T-cell (primary cell): ENCODE measurements at regions not wholly inside any gene's neighbourhood (a gene's known extent, or its start where the extent isn't known, plus 50 kb on each side); places are given as distances from the start of the nearest gene placed in this dataset.
"Not testable (repeated sequence)": the region's sequence is repeated elsewhere in the genome, so short reads cannot be mapped to it uniquely, and the experiment has no call there.

ENCODE experiments used
- ATAC-seq, 4 experiments: fragments of 200-7000 bp in 3 of 4; fragments of 150-1000 bp in 1 of 4; cut with Tn5 transposase; replicated peaks in 1 of 4; 1 replicate in 3 of 4; 2 replicates in 1 of 4; pipeline ENCODE4 v1.10.0; 2021; ENCODE audit warnings: moderate library complexity in 3 of 4, mild to moderate bottlenecking in 2 of 4, moderate number of reproducible peaks in 1 of 4
- CTCF ChIA-PET, 2 donors: fragments of 300-600 bp; sonication (Branson Sonifier 250); formaldehyde crosslinking; loops; one replicate each; lab custom pipeline; 2022; ENCODE audit warnings: antibody characterized with exemption in 2 of 2; lab: Charles Lee
- POLR2A ChIA-PET, 2 donors: fragments of 300-600 bp; sonication (Branson Sonifier 250); formaldehyde crosslinking; loops; one replicate each; lab custom pipeline; 2022; ENCODE audit warnings: antibody characterized with exemption in 2 of 2; lab: Charles Lee
- DNase-seq, 35 experiments: peaks; one replicate each; pipeline versions ENCODE4 v3.0.0 to v3.0.0-alpha.2; 2013 to 2023
- H3K27ac ChIP-seq: one replicate; pipeline ENCODE4 v1.5.1; 2013; ENCODE audit warnings: low read length
- H3K27me3 ChIP-seq, 2 experiments: replicated peaks in 1 of 2; 1 replicate in 1 of 2; 2 replicates in 1 of 2; pipeline versions ENCODE4 v1.6.1 to v1.7.0; 2013; ENCODE audit warnings: low read length in 1 of 2, mixed read lengths in 1 of 2; ENCODE audit not compliant: control insufficient read depth in 2 of 2, insufficient read depth in 2 of 2; ENCODE audit errors: extremely low read depth in 1 of 2
- H3K36me3 ChIP-seq, 2 donors: 1 replicate in 1 of 2; 2 replicates in 1 of 2; pipeline versions ENCODE4 v1.6.1 to v1.7.0; 2013; ENCODE audit warnings: low read length in 1 of 2; ENCODE audit not compliant: control insufficient read depth in 2 of 2, insufficient read depth in 1 of 2; ENCODE audit errors: extremely low read depth in 1 of 2
- H3K4me1 ChIP-seq, 2 experiments: 1 replicate in 1 of 2; 2 replicates in 1 of 2; pipeline versions ENCODE4 v1.6.1 to v1.7.0; 2013; ENCODE audit warnings: low read length in 2 of 2, mixed read lengths in 1 of 2; ENCODE audit not compliant: insufficient read depth in 2 of 2, control insufficient read depth in 1 of 2; ENCODE audit errors: extremely low read depth in 1 of 2
- H3K4me3 ChIP-seq, 2 donors: 1 replicate in 1 of 2; 2 replicates in 1 of 2; pipeline versions ENCODE4 v1.5.1 to v1.7.0; 2013; ENCODE audit warnings: mild to moderate bottlenecking in 2 of 2, low read length in 1 of 2, moderate library complexity in 1 of 2; ENCODE audit not compliant: control insufficient read depth in 1 of 2; ENCODE audit errors: extremely low read depth in 1 of 2
- H3K9me3 ChIP-seq: 2 replicates; pipeline ENCODE4 v1.7.0; 2013
- H3K27ac Mint-ChIP-seq, 2 donors: one replicate each; pipeline ENCODE4 v1.8.0; 2020 to 2021; ENCODE audit warnings: mild to moderate bottlenecking in 2 of 2, mixed read lengths in 2 of 2
- H3K27me3 Mint-ChIP-seq, 2 donors: one replicate each; pipeline ENCODE4 v1.8.0; 2021 to 2022; ENCODE audit warnings: mixed read lengths in 2 of 2
- H3K36me3 Mint-ChIP-seq: one replicate; pipeline ENCODE4 v1.8.0; 2021; ENCODE audit warnings: mixed read lengths
- H3K4me1 Mint-ChIP-seq, 3 donors: one replicate each; pipeline ENCODE4 v1.8.0; 2020 to 2022; ENCODE audit warnings: mixed read lengths in 3 of 3, mild to moderate bottlenecking in 1 of 3
- H3K4me3 Mint-ChIP-seq, 3 donors: one replicate each; pipeline ENCODE4 v1.8.0; 2020 to 2022; ENCODE audit warnings: mild to moderate bottlenecking in 3 of 3, mixed read lengths in 3 of 3, moderate library complexity in 3 of 3
- H3K9me3 Mint-ChIP-seq, 3 donors: one replicate each; pipeline ENCODE4 v1.8.0; 2020 to 2022; ENCODE audit warnings: mixed read lengths in 3 of 3
- WGBS: methylation state at CpG from one replicate; pipeline ENCODE4 v1.1.5; 2013; ENCODE audit warnings: missing lambda C conversion rate; ENCODE audit not compliant: insufficient coverage; 5-methylcytosine and 5-hydroxymethylcytosine counted together

DNA sequence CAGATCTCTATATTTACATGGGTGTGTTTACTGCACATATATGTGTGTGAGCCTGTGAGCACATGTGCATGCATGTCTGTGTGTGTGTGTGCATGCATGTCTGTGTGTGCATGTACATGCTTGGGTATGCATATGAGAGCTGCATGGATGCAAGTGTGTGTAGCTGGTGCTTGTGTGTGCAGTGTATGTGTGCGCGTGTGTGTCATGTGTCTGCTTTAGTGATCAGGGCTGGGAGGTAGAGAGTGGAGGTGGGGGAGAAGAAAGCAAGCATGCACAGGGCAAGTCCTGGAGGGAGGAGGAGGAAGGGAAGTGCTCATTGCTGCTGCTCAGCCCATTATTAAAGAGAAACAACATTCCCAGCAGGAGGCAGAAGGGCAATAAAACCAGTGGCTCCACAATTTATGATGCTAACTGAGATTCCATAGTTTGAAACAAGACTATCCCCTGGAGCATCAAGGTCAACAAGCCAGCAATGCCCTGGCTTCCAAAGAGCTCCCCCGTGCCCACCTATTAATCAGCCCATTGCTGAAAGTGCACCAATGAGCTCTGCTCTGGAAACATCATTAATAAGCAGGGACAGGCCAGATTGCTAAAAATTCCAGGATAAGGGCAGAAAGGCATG, 414.0 kb downstream of the MAFB start:
- no peaks in the 10 kb centered on the region for H3K4me1 Mint-ChIP-seq
- Histone ChIP-seq H3K9me3 (no peaks in the 10 kb centered on the region), H3K36me3 (no peaks in the 10 kb centered on the region), H3K4me3 (no peak overlapping the region), H3K27me3 (no peaks in the 10 kb centered on the region), H3K27ac (no peak overlapping the region), H3K4me1 (no peaks in the 10 kb centered on the region)
- CTCF ChIA-PET, result no interaction called here
- no peak for ATAC-seq
- no peaks in the 10 kb centered on the region for H3K36me3 Mint-ChIP-seq
- H3K4me3 Mint-ChIP-seq, result no peak overlapping the region
- H3K9me3 Mint-ChIP-seq, result no peaks in the 10 kb centered on the region
- POLR2A ChIA-PET, result no interaction called here
- peaks cover 0 to 8% of the 10 kb centered on the region in 2 donors for H3K27me3 Mint-ChIP-seq
- WGBS, result no CpG with 5 or more reads among the region's 3 CpGs
- no peak overlapping the region for H3K27ac Mint-ChIP-seq
- DNase-seq, result no peak

DNA sequence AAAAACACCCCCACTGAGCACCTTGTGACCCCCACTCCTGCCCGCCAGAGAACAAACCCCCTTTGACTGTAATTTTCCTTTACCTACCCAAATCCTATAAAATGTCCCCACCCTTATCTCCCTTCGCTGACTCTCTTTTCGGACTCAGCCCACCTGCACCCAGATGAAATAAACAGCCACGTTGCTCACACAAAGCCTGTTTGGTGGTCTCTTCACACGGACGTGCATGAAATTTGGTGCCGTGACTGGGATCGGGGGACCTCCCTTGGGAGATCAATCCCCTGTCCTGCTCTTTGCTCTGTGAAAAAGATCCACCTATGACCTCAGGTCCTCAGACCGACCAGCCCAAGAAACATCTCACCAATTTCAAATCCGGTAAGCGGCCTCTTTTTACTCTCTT, 419.8 kb downstream of the MAFB start:
- H3K9me3 ChIP-seq, DNase-seq, ATAC-seq, H3K27ac Mint-ChIP-seq, H3K4me1 Mint-ChIP-seq, H3K36me3 Mint-ChIP-seq, H3K27me3 ChIP-seq, H3K4me1 ChIP-seq, H3K4me3 Mint-ChIP-seq, H3K9me3 Mint-ChIP-seq, H3K36me3 ChIP-seq, CTCF ChIA-PET, H3K27me3 Mint-ChIP-seq, POLR2A ChIA-PET, H3K4me3 ChIP-seq, H3K27ac ChIP-seq: not testable (repeated sequence)
- 86% methylated on average over 6 of the region's 11 CpGs for WGBS

DNA sequence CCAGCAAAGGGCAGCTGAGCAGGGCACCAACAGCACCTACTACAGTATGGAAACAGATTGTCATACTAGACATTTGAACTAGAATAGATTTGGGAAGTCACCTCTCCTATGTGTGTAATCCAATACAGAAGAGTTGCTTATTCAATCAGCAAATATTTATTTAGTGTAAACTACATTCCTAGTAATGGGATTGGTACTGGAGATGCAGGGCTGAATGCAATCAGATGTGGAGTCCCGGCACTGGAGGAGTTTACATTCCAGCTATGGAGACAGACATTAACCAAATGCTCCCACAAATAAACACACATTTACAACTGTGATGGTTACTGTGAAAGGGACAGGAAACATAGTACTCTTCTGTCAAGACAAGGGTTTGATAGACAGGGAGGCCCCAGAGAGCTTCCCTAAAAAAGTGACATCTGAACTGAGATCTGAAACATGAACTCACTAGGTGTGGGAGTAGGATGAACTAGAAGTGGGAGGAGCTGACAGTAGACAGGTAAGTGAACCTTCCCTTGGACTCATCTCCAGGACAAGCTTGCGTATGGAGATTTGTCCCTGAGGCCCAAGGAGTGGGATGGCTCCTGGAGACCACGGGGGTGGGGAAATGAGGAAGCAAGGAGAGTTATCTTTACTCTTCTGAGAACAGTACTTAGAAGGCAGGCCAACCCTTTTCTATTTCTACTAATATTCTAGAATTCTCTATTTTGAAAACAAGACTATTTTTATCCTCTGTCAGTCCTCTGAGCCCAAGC, 420.5 kb downstream of the MAFB start:
- Mint-ChIP-seq H3K9me3 (no peaks in the 10 kb centered on the region), H3K4me1 (no peaks in the 10 kb centered on the region), H3K27ac (no peak overlapping the region), H3K36me3 (no peaks in the 10 kb centered on the region), H3K4me3 (no peak overlapping the region), H3K27me3 (peaks cover 0 to 3% of the 10 kb centered on the region in 2 donors)
- Histone ChIP-seq H3K4me1 (no peaks in the 10 kb centered on the region), H3K4me3 (no peak overlapping the region), H3K27me3 (no peaks in the 10 kb centered on the region), H3K27ac (no peak overlapping the region), H3K9me3 (no peaks in the 10 kb centered on the region), H3K36me3 (no peaks in the 10 kb centered on the region)
- ChIA-PET CTCF (no interaction called here), POLR2A (no interaction called here)
- DNase-seq (no peak), ATAC-seq (no peak)
- no CpG with 5 or more reads among the region's 3 CpGs for WGBS

DNA sequence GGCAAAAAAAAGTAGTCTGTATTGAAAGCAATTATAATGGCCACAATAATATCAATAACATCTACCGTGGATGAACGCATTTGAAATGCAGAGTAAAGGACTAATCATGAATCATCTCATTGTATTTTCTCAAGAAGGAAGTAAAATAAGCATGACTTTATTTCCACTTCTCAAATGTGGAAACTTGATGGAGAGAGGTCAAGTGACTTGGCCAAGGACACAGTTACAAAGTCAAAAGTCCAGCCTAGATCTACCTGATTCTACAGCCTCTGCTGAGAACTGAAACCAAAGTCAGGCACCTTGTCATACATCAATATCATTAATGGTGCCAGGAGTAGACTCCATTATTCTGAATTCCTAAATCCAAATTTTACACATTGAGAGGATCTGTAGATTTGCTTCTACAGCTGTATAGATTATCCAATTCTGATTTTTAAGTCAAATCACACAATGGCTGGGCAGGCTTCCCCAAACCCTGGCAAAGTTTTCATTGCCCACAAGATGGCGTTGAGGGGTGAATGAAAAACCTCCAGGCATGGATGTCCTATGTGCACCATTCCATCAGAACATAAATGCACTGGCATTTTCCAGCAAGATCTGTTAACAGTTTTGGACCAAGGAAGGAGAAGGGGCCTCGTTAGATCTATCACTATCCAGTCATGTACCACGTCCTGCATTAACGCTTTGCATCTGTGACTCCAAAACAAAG, 423.1 kb downstream of the MAFB start:
- Mint-ChIP-seq H3K4me1 (no peaks in the 10 kb centered on the region), H3K27ac (no peak overlapping the region), H3K27me3 (peaks cover 0 to 3% of the 10 kb centered on the region in 2 donors), H3K36me3 (no peaks in the 10 kb centered on the region), H3K4me3 (no peak overlapping the region), H3K9me3 (no peaks in the 10 kb centered on the region)
- Histone ChIP-seq H3K4me3 (no peak overlapping the region), H3K4me1 (no peaks in the 10 kb centered on the region), H3K27me3 (no peaks in the 10 kb centered on the region), H3K36me3 (no peaks in the 10 kb centered on the region), H3K27ac (no peak overlapping the region), H3K9me3 (no peaks in the 10 kb centered on the region)
- POLR2A ChIA-PET, result no interaction called here
- 64% methylated on average over 3 of the region's 6 CpGs for WGBS
- ATAC-seq, result no peak
- CTCF ChIA-PET, result no interaction called here
- DNase-seq, result no peak

DNA sequence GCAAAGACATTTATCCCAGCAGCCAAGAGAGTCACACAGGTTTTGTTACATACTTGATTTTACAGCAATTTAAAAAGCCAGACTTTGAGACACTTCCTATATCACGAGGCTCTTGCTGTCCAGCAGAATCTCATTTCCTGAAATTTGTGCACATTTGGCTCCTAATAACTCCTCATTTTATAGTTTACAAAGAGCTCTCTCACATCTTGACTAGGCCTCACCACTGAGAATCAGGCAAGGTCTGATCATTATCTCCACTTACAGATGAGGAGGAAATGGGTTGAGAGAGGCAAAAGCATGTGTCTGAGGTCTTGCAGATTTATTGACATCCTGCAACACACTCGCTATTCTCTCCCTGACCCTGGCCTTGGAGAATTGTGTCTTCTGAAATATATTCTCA, 426.8 kb downstream of the MAFB start:
- Mint-ChIP-seq H3K27me3 (peaks cover 2 to 6% of the 10 kb centered on the region in 2 donors), H3K36me3 (no peaks in the 10 kb centered on the region), H3K9me3 (no peaks in the 10 kb centered on the region), H3K4me3 (no peak overlapping the region), H3K27ac (no peak overlapping the region), H3K4me1 (no peaks in the 10 kb centered on the region)
- WGBS, result no CpG with 5 or more reads among the region's 2 CpGs
- Histone ChIP-seq H3K4me3 (no peak overlapping the region), H3K4me1 (no peaks in the 10 kb centered on the region), H3K36me3 (no peaks in the 10 kb centered on the region), H3K27me3 (no peaks in the 10 kb centered on the region), H3K9me3 (no peaks in the 10 kb centered on the region), H3K27ac (no peak overlapping the region)
- ATAC-seq (no peak), DNase-seq (no peak)
- ChIA-PET POLR2A (no interaction called here), CTCF (no interaction called here)

DNA sequence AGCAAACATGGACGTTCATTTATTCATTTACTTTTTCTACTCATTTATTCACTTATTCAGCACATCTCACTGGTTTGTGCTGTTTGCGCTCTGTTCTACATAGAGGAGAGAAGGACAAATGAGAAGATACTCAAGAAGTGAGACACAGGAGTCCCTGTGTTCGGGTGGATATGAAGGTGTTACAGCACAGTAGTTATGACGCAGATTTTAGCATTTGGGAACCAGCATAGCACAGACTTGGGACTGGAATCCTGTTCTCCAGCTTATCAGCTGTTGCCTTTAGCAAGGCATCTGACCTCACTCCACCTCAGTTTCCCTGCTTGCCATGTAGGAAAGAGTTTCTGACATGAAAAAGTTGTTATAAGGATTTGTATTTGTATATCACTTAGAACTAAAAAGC, 430.1 kb downstream of the MAFB start:
- H3K36me3 ChIP-seq, result no peaks in the 10 kb centered on the region
- Mint-ChIP-seq H3K27ac (no peak overlapping the region), H3K27me3 (peaks cover 2 to 10% of the 10 kb centered on the region in 2 donors), H3K4me3 (no peak overlapping the region), H3K36me3 (no peaks in the 10 kb centered on the region), H3K9me3 (no peaks in the 10 kb centered on the region), H3K4me1 (no peaks in the 10 kb centered on the region)
- H3K27me3 ChIP-seq, result no peaks in the 10 kb centered on the region
- DNase-seq (no peak), ATAC-seq (no peak)
- H3K27ac ChIP-seq, result no peak overlapping the region
- POLR2A ChIA-PET, result no interaction called here
- 100% methylated on average over 1 of the region's 4 CpGs for WGBS
- CTCF ChIA-PET, result no interaction called here
- no peak overlapping the region for H3K4me3 ChIP-seq
- H3K9me3 ChIP-seq, result no peaks in the 10 kb centered on the region
- no peaks in the 10 kb centered on the region for H3K4me1 ChIP-seq
